HL-60 (cell line): ENCODE measurements at regions not wholly inside any gene's neighbourhood (a gene's known extent, or its start where the extent isn't known, plus 50 kb on each side); places are given as distances from the start of the nearest gene placed in this dataset.

Experiments
- POLR2AphosphoS5 ChIP-seq: IDR thresholded peaks from 2 replicates; pipeline ENCODE4 v1.6.1; 2012; ENCODE audit warnings: low read depth
- TF ChIP-seq, protein P1 (sequence below): IDR thresholded peaks from one replicate; pipeline ENCODE4 v1.5.1; 2011; ENCODE audit warnings: low read length, control low read depth, inconsistent platforms; ENCODE audit not compliant: insufficient read depth
- TF ChIP-seq, protein P2 (sequence below): IDR thresholded peaks from 2 replicates; pipeline ENCODE4 v1.6.1; 2012; ENCODE audit warnings: low read depth; ENCODE audit not compliant: insufficient replicate concordance

DNA sequence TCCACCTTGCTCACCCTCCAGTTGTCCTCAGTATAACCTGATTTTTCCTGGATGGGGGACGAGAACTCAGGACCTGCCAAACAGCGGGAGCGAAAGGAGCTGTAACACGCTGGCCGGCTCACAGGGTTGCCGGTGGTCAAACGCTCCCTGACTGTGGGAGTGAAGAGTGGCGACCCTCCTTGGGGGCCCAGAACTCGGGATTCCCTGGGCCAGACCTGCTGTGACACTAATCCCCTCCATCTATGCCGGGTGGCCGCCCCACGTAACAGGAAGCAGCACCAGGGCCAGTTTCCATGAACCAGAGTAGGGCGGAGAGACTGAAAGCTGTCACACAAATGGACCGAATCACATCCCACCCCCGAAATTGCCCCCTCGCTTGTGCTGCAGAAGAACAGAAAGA, 1809.2 kb upstream of the ACO1 start:
- TF ChIP-seq, protein P1, sequence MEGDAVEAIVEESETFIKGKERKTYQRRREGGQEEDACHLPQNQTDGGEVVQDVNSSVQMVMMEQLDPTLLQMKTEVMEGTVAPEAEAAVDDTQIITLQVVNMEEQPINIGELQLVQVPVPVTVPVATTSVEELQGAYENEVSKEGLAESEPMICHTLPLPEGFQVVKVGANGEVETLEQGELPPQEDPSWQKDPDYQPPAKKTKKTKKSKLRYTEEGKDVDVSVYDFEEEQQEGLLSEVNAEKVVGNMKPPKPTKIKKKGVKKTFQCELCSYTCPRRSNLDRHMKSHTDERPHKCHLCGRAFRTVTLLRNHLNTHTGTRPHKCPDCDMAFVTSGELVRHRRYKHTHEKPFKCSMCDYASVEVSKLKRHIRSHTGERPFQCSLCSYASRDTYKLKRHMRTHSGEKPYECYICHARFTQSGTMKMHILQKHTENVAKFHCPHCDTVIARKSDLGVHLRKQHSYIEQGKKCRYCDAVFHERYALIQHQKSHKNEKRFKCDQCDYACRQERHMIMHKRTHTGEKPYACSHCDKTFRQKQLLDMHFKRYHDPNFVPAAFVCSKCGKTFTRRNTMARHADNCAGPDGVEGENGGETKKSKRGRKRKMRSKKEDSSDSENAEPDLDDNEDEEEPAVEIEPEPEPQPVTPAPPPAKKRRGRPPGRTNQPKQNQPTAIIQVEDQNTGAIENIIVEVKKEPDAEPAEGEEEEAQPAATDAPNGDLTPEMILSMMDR: no peak
- no peak for TF ChIP-seq POLR2AphosphoS5
- TF ChIP-seq, protein P2, sequence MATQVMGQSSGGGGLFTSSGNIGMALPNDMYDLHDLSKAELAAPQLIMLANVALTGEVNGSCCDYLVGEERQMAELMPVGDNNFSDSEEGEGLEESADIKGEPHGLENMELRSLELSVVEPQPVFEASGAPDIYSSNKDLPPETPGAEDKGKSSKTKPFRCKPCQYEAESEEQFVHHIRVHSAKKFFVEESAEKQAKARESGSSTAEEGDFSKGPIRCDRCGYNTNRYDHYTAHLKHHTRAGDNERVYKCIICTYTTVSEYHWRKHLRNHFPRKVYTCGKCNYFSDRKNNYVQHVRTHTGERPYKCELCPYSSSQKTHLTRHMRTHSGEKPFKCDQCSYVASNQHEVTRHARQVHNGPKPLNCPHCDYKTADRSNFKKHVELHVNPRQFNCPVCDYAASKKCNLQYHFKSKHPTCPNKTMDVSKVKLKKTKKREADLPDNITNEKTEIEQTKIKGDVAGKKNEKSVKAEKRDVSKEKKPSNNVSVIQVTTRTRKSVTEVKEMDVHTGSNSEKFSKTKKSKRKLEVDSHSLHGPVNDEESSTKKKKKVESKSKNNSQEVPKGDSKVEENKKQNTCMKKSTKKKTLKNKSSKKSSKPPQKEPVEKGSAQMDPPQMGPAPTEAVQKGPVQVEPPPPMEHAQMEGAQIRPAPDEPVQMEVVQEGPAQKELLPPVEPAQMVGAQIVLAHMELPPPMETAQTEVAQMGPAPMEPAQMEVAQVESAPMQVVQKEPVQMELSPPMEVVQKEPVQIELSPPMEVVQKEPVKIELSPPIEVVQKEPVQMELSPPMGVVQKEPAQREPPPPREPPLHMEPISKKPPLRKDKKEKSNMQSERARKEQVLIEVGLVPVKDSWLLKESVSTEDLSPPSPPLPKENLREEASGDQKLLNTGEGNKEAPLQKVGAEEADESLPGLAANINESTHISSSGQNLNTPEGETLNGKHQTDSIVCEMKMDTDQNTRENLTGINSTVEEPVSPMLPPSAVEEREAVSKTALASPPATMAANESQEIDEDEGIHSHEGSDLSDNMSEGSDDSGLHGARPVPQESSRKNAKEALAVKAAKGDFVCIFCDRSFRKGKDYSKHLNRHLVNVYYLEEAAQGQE: no peak
